Stimulated activated CD8-positive, alpha-beta memory T cell treated with anti-CD3 and anti-CD28 coated beads, Interleukin-15, amount 100 ng/mL, for 24 hours (primary cell): ENCODE measurements at regions not wholly inside any gene's neighbourhood (a gene's known extent, or its start where the extent isn't known, plus 50 kb on each side); places are given as distances from the start of the nearest gene placed in this dataset.

Experiments used
- DNase-seq: peaks from one replicate; pipeline ENCODE4 v3.0.0-alpha.2; 2020; ENCODE audit warnings: low read depth

DNA sequence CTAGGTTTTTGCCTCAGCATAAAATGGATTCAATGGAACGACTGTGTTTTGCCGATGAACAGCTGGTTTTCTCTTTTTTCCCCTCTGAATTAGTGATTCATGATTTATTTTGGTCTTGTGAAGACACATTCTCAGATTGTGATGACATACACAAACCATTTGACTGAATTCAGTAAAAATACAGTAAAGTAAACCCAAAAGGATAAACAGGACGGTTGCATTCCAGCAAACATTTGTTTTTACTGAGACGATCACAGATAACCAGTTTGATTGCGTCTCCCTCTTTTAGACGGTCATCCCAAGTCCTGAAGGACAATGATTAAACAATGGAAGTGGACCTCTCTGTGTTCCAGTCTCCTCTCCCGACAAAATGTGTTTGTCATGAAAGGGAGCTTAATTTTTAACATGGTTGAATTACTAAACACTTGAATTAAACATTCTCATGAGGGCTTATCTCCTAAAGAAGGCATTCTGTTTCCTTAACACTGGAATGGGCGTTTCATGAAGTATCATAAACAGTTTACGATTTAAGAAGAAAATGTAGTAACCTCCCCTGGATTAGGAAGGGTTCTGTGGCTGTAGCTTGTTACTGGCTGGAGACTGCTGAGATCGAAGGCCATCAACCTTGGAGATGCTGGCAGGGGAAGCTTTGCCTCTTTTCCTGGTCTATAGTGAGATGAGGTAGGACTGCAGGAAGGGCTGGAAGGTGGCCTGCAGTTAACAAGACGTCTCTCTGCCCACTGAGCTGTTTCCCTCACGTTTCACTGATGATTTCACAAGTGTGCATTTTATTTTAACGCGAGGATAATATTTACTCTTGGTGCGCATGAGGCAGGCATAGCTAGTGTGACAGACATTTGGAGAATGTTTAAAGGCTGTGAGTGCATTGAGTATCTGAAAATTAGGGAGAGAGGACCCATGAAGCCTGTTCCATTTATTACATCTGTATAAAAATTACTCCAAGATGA lies 457.9 kb downstream of the FGF9 start:
- no peak for DNase-seq

DNA sequence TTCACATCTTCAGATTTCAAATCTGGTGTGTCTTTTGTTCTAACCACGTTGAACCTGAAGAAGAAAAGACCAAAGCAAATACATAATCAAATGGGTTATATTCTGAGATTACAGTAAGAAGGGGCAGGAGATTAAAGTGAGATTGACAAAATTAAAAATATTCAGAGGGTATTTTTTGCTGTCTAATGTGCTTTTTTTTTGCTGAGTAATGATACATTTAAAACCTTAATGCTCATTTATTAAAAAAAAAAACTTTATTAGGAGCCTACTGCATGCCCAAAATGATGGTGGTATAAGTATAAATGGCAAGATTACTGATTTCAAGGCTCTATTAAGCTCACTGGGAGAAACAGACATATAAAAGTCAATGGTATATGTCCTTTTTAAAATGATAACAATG lies 459.4 kb downstream of the FGF9 start:
- DNase-seq, result no peak

DNA sequence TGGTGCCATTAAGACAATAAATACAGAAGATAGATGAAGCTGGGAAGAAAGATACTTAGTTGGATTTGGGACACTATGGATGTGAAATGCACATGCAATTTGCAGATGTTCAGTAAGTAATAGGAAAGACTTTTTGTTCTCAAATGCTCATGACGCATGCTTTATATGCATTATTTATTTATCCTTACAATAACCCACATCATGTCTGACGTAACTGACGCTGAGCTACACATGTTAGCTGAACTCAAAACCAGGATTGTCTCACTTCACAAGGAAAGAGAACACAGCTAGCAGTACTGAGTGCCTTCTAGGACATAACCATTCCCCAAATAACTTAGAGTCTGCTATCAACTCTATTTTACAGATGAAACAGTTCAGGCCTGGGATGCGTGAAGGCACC lies 463.4 kb downstream of the FGF9 start:
- DNase-seq, result no peak

DNA sequence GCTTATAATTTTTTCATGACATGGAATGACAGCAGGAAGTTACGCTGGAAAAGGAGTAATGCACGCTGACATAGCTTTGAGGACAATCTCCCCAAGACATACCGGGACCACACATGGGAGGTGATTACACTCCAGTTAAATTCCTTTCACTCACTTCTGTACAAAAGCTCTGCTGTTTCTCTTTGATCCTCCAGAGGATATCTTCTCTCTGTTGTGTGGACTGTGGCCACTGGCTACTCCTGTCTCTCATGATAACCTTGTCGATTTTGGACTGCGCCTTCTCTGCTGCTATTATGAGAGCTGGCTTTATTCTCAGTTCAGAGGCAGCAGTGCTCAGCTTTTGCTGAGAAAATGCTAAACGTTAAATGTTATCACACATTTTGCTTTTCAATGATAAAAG lies 464.6 kb downstream of the FGF9 start:
- DNase-seq, result no peak

DNA sequence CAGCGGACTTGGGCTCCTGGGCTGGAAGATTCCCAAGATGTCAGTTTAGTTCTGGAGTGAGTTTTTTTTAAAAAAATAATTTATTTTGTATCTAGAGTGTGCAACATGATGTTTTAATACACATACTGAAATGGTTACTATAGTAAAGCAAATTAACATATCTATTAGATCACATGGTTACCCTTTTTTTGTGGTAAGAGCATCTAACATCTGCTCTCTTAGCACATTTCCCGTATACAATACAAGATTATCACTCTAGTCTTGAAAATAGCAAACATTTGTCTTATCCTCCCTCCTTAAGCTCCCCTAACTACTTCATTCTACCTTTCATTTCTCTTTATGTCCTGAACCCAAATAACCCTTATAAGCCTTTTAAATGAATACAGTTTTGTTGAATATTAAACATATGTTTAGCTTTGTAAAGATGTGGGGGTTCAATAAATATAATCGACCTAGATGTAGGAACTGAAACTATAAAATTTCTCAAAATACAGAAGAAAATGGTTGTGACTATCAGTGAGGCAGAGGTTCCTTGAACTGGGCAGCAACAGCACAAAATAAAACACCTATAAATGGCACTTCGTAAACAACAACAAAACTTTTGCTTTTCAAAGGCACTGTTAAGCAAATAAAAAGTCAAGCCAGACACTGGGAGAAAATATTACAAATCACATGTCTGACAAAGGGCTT lies 466.6 kb downstream of the FGF9 start:
- no peak for DNase-seq

DNA sequence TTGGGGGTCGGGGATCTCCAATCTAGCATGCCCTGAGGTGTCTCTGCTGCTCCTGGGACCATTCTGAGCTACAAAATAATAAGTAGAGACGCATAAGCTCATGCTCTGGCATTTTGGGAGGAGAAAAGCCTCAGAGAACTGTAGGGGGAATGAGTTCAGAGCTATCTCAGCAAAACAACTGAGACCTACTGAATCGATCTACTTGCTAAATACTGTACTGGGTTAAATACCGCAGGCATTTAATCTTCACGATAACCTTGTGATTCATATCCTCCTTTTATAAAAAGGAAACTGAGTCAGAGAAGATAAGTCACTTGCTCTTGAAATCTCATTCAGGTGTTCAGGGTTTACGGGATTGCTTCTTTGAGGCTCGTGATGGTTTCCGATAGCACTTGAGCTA lies 468.1 kb downstream of the FGF9 start:
- DNase-seq, result no peak

DNA sequence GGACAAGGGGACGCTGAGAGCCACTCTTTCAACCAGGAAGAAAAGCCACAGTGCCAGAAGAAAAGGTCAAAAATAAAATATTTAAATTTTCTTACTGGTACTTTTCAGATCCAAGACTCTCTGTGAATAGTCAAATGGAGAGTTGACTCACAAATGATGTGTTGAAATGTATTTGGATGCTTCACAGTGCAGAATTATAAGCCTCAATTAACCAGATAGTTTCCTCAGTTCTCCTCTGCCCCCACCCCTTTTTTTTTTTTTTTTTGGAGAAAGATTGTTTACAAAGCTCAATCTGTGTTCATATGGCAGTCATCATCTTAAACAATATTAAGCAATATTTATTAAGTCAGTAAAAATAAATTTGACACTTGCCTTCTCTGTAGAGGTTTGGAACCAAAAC lies 470.8 kb downstream of the FGF9 start:
- DNase-seq, result no peak

DNA sequence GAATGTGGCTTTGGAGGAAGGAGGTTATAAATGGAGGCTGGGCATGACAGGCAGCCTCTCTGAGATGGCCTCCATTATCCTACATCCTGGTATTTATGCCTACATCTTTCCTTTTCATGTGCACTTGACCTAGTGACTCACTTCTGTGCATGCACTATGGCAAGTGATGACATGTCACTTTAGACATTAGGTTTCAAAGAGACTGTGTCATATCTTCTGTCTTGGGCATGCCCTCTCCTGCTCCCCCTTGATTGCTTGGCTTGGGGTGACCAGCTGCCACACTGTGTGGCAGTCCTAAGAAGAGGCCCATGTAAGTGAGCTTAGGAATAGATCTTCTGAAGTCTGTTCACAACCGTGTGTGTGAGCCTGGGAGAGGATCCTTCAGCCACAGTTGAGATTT lies 472.8 kb downstream of the FGF9 start:
- DNase-seq, result no peak

DNA sequence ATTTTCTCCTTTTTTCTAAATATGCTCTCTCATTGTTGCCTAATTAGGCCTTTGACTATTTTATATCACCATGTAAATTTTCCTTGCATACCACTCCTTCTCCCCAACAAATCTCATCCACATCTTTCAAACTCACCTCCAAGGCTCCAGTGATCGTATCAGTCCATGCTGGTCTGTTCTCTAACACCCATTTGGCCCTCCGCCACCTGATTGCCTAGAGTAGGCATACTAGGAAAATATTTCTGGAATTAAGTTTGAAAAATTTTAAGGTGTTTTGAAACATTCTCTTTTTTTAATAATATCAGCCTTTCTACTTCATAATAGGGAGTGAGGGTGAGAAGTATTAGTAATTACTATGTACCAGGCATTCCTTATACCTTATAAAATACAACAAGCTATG lies 473.9 kb downstream of the FGF9 start:
- DNase-seq, result no peak

DNA sequence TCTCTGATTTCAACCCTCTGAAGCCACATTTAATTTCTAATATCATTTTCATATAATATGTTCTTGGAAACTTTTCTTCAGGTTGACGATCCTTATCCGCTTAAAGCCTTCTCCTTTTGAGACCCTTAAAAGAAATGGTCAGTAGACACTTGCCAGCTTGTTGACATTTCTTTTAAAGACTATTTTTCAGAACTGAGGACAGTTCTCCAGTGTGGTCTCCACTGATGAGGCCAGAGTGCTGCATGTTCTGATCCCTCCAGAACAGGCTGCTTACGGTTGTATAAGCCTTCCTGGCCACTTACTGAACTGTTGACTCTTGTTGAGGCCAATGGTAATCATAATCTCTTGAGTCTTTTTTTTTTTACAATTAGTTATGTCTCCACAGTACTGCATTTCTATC lies 477.3 kb downstream of the FGF9 start:
- DNase-seq, result no peak

DNA sequence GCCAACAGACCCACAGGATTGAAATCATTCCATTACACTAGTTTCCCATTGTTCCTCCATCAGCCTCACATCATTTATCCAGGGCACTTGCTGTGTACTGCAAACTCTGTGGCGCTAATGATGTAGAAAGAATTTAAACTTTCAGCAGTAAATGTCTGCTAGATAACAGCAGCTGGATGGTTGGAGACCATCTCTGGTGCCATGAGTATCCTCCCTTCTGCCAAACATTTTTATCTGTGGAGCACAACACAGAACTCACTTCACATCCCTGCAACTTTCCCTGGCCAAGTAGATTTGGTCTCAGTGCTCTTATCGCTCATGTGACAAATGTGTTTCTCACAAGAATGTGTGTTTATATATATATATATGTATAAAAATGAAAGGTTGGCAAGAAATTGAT lies 481.9 kb downstream of the FGF9 start:
- no peak for DNase-seq

DNA sequence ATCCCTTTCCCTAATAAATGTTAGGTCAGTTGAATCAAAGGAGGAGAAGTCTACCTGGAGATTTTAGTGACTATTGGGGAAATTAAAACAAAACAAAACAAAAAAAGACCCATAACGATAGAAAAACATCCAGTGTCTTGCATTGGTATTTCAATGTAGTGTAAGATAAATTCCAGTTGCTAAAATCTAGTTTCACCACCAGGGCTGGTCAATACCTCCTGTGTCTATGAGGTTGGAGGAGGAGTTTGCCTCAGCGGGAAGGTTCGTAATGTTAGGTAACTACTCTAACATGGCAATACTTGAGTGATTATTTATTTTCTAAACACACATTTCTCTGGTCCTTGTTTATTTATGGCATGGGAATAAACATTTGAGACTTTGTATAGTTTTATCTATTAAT lies 483.2 kb downstream of the FGF9 start:
- no peak for DNase-seq

DNA sequence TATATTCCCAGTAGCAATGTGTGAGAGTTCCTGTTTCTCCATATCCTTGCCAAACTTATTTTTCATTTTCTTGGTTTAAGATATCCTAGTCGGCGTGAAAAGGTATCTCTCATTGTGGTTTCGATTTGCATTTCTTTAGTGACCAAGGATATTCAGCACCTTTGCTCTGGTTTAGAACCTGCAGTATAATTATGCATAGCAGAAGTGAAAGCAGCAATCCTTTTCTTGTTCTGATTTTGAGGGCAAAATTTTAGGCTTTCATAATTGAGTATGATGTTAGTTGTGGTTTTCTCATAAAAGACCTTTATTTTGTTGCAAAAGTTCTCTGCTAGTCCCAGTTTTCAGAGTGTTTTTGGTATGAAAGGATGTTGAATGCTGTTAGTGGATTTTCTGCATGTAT lies 491.0 kb downstream of the FGF9 start:
- DNase-seq, result no peak

DNA sequence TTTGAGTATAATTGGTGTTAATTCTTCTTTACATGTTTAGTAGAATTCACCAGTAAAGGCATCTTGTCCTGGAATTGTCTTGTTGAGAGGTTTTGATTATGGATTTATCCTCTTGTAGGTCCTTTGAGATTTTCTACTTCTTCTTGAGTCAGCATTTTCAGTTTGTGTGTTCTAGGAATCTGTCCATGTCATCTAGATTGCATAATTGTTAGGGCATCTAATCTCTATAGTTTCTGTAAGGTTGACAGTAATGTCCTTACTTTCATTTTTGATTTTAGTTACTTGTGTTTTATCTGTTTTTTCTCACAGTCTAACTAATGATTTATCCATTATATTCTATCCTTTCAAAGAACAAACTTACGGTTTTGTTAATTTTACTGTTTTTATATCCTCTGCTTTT lies 492.0 kb downstream of the FGF9 start:
- no peak for DNase-seq

DNA sequence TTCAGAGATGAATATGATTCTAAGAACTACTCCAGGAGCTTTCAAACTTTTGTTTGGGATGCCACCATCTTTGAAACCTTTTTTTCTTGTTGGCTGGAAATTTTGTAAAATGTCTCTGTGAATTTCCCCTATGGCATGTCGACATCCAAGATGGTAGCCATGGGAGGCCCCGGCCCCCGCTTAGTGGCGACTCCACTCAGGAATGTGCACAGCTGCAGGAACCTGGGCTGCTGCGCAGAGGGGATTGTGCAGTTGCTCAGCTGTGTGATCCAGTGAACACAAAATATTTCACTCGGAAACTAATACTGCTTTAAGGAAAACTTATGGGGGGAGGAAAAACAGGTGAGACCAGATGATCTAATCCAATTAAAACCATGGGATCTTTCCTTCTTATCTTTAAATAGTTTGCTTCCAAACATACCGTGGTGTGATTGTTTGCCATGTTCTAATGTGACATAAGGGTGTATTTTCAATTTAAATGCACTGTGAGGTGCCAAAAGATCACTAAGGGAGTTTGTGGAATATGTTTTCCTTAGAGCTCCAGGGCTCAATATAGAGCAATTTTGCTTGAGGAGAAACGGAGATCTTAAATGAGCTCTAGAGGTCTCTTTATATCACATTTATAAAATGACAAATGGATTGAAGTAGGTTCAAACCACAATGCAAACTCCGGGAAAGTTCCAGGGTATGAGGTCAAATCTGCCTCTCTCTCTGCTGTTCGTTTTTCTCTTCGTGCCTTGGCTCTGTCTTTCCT lies 497.7 kb downstream of the FGF9 start:
- DNase-seq, result no peak

DNA sequence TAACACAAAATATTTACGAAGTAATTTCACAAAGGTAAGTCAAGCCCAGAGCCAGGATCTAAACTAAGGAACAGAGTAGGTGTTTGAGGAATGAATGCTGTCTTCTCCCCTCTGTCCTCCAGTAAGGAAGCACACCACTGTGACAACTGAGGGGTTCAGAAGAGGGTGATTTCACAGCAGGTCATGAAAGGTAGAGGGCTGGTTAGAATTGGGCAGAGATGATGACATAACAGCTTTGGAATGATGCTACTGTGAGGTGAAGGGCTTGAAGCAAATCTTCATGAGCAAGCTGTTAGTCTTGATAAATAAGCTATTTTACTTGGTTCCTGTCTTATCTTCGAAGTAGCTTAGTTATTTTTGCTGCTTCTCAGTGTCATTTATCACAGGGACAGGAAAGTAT lies 498.6 kb downstream of the FGF9 start:
- no peak for DNase-seq

DNA sequence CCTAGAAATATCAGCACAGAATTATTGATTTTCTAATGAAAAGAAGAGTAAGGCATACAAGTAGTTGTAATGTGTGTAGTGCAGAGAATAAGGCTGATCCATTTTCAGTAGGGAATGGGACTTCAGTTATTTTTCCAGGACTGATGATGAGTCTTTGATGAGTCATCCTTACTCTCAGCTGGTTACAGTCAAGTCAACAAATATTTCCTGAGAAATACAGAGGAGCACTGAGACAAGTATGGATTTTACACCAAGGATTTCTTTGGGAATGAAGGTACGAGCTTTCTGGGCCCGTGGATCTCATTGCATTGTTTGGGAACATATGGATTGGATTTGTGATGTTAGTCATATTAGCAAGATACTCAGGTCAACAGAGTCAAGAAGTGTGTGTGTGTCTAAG lies 502.7 kb downstream of the FGF9 start:
- DNase-seq, result no peak

DNA sequence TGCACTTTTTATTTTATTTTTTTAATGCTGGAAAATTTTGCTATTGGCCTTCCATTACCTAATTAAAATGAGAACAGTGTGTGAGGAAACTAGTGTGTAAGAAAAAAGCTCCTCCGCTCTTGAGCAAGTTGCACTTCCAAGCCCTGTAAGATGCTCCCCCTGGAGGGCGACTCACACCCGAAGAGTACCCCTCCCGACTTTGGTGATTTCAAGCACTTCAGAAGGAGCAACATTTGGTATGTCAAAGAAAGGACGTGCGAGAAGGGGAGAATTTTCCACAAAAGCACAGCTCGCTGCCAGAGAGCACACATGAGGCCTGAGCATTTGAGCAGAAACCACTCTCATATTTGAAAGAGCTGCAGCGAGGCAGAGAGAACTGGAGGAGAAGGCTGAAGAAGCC lies 504.4 kb downstream of the FGF9 start:
- DNase-seq, result no peak

DNA sequence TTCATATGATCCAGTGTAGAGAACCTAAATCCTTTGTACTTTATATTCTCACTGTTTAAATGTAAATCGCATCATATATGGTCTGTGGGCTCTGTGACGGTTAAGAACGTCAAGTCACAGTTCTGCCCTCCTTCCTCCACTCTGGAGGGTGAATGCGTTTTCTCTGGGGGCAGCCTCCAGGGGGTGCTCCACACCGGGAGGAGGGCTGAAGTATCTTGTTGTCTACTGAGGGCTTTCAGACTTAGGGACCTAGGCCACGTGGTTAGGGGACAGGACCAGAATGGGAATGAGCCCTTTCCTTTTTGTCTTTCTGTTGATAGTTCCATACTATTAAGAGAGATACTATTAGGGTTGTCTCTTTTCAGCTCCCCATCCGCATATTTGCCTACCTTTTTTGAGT lies 504.9 kb downstream of the FGF9 start:
- DNase-seq, result no peak

DNA sequence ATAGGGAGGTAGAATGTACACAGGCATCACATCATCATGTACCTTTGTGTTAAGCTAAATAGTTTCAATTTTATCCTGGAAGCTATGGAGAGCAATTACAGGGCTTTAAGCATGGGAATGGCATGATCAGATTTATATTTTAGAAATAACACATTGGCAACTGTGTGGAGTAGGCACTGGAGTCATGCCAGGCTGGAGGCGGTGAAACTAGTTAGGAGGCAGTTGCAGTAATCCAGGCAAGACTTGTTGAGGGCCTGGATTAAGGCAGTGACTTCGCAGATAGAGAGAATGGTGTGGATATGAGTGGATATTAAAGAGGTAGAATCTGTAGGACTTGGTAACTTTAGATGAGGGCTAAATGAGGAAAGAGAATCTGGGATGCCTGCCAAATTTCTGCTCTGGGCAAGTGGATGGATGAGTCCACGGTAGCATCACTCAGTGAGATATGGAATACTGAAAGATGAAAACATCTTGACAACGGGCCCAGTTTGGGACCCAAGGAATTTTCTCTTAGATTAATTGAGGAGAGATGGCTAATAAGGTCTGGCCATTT lies 506.2 kb downstream of the FGF9 start:
- DNase-seq, result no peak

DNA sequence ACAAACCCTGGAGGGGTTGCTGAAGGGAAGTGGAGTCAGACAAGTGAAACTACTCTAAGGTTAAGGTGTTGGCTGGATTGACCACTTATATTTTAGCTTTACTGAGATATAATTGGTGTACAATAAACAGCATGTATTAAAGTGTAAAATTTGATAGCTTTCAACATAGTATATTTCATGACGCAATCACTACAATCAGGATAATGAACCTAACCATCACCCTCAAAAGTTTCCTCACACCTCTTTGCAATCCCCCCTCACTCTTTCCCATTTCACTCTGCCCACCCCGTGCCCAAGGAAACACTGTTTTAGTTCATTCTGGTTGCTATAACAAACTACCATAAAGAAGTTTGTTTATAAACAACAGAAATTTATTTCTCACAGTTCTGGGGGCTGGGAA lies 508.0 kb downstream of the FGF9 start:
- no peak for DNase-seq

DNA sequence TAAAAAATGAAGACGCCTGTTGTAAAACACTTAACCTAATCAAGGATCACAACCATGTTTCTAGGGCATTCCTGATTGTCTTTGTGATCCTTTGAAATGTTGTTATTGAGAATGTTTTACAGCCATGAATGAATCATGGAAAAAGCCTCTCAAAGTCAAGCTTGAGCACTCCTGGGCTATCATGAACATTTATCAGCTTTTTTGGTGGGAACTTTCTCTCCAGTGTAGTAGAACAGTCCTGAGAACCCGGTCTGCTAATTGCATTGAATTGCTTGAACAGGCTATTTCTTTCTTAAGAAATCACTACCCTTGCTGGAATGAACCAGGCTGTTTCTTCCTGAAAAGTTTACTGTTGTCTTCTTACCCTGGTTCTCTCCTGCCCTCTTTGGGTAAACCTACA lies 516.5 kb downstream of the FGF9 start:
- no peak for DNase-seq
